HT-29 (cell line): ENCODE measurements at regions not wholly inside any gene's neighbourhood (a gene's known extent, or its start where the extent isn't known, plus 50 kb on each side); places are given as distances from the start of the nearest gene placed in this dataset.
"Not testable (repeated sequence)": the region's sequence is repeated elsewhere in the genome, so short reads cannot be mapped to it uniquely, and the experiment has no call there.

ENCODE experiments used
- DNase-seq: peaks from one replicate; pipeline ENCODE4 v3.0.0-alpha.2; 2015; ENCODE audit warnings: low spot score

- DNase-seq, result peak; percentile 1
Observed at GRCh38 chrX:13428053-13428786, 108.4 kb upstream of the ATXN3L start.

GRCh38 chrX:13427441-13428052 is 107.7 kb upstream of the ATXN3L start:
- DNase-seq, result peak; percentile 1

GRCh38 chrX:13420545-13421183 is 100.8 kb upstream of the ATXN3L start:
- DNase-seq, result no peak

- no peak for DNase-seq
Observed at GRCh38 chrX:13419918-13420317, 100.1 kb upstream of the ATXN3L start.

GRCh38 chrX:13419276-13419675 is 99.4 kb upstream of the ATXN3L start:
- DNase-seq, result no peak

GRCh38 chrX:13418126-13419097 is 98.6 kb upstream of the ATXN3L start:
- no peak for DNase-seq

GRCh38 chrX:13415509-13415908 is 95.7 kb upstream of the ATXN3L start:
- no peak for DNase-seq

GRCh38 chrX:13414006-13414647 is 94.3 kb upstream of the ATXN3L start:
- no peak for DNase-seq

- no peak for DNase-seq
Observed at GRCh38 chrX:13412208-13412600, 92.4 kb upstream of the ATXN3L start.

- peak; percentile 4 for DNase-seq
Observed at GRCh38 chrX:13411496-13412207, 91.8 kb upstream of the ATXN3L start.

GRCh38 chrX:13408599-13408998 is 88.7 kb upstream of the ATXN3L start:
- not testable (repeated sequence) for DNase-seq

GRCh38 chrX:13404777-13405176 is 84.9 kb upstream of the ATXN3L start:
- DNase-seq, result not testable (repeated sequence)

GRCh38 chrX:13404364-13404763 is 84.5 kb upstream of the ATXN3L start:
- no peak for DNase-seq

GRCh38 chrX:13401724-13402123 is 81.9 kb upstream of the ATXN3L start:
- no peak for DNase-seq

GRCh38 chrX:13398839-13399238 is 79.0 kb upstream of the ATXN3L start:
- DNase-seq, result no peak

GRCh38 chrX:13397878-13398818 is 78.3 kb upstream of the ATXN3L start:
- DNase-seq, result peak; percentile 92

- DNase-seq, result no peak
Observed at GRCh38 chrX:13396924-13397323, 77.1 kb upstream of the ATXN3L start.

GRCh38 chrX:13389501-13389900 is 69.6 kb upstream of the ATXN3L start:
- DNase-seq, result no peak
